SK-N-MC (cell line): ENCODE measurements at regions not wholly inside any gene's neighbourhood (a gene's known extent, or its start where the extent isn't known, plus 50 kb on each side); places are given as distances from the start of the nearest gene placed in this dataset.

Source experiments
- EZH2 ChIP-seq: fragments of 200-600 bp; sonication (generic); IDR thresholded peaks from one replicate; pipeline ENCODE4 v1.6.1; 2017; ENCODE audit warnings: antibody characterized with exemption
- POLR2AphosphoS5 ChIP-seq: IDR thresholded peaks from 2 replicates; pipeline ENCODE4 v1.6.1; 2012; ENCODE audit warnings: mild to moderate bottlenecking, low read depth, low read length, borderline replicate concordance

DNA sequence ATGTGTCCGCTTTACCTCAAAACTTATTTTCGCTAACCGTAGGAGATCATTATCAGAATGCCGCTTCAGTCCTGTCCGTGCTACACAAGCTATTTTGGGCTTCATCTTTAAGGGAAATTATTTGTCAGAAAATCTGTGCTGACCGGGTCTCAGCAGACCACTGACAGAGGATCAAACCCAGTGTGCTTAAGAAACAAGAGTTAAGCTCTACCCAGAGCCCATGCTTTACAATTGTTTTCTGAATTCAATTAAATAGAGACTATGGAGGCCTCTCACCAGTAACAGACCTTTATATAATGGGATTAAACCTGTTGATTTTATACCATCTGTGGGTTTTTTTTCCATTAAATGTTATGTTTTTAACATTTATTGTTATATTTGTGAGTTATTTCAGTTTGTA lies 1956.7 kb upstream of the PIK3C3 start:
- no peak for TF ChIP-seq EZH2
- TF ChIP-seq POLR2AphosphoS5: no peak
